GM20000 (cell line): ENCODE measurements at regions not wholly inside any gene's neighbourhood (a gene's known extent, or its start where the extent isn't known, plus 50 kb on each side); places are given as distances from the start of the nearest gene placed in this dataset.

ENCODE experiments used
- DNase-seq: peaks from one replicate; pipeline ENCODE4 v3.0.0; 2012; ENCODE audit warnings: low spot score
- TF ChIP-seq, protein P1 (sequence below): IDR thresholded peaks from 2 replicates; pipeline ENCODE4 v1.5.1; 2012; ENCODE audit warnings: mild to moderate bottlenecking, control low read depth; ENCODE audit errors: extremely low read depth, missing control alignments

- TF ChIP-seq, protein P1, sequence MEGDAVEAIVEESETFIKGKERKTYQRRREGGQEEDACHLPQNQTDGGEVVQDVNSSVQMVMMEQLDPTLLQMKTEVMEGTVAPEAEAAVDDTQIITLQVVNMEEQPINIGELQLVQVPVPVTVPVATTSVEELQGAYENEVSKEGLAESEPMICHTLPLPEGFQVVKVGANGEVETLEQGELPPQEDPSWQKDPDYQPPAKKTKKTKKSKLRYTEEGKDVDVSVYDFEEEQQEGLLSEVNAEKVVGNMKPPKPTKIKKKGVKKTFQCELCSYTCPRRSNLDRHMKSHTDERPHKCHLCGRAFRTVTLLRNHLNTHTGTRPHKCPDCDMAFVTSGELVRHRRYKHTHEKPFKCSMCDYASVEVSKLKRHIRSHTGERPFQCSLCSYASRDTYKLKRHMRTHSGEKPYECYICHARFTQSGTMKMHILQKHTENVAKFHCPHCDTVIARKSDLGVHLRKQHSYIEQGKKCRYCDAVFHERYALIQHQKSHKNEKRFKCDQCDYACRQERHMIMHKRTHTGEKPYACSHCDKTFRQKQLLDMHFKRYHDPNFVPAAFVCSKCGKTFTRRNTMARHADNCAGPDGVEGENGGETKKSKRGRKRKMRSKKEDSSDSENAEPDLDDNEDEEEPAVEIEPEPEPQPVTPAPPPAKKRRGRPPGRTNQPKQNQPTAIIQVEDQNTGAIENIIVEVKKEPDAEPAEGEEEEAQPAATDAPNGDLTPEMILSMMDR, result no peak
- no peak for DNase-seq
Observed at GRCh38 chr9:88635151-88635550, 100.2 kb downstream of the NXNL2 start.

DNA sequence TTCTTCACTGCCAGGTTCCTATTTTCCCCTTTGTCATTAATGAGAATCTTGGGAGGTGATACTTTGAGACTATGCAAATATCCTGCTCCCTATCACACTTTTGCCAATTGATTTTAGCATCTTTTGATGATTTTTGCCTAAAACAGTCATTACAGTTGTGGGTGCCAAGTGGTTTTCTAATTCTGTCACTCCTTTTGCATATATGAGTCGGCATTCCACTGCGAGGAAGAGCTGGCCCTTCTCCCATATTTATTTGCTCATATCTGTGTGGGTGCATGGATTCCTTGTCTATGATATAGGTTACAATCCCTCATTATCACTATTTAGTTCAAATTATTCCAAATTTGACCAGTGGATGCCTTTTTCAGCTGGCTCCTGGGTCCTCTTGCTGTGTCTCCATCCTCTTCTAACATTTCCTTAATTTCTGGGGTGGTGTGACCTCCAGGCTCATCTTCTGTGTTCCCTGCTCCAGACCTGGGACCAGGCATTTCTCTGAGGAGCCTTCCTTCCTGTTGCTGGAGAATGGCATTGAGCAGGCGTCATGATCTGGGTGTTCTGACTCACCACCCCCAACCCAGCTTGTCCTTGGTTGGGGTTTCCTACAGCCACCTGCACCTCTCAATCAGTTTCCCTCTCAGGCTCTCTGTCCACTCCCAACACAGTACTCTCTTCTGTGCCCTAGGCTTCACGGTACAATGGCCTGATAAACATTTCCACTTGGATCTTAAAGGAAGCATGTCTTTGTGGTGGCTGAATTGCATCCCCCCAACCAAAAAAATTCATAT, 106.7 kb downstream of the NXNL2 start:
- TF ChIP-seq, protein P1, result no peak
- DNase-seq, result no peak

DNA sequence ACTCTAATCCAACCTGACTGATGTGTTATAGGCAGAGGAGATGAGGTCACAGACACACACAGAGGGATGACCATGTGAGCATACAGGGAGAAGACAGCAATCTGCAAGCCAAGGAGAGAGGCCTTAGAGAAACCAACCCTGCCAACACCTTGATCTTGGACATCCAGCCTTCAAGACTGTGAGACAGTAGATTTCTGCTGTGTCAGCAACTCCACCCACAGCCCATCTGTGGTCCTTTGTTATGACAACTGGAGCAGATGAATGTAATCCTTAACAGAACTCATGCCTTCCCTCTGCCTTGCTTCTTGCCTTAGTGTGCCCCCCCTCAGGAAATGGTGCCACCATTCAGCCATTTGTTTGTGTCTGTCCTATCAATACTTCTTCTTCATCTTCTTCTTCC, 107.4 kb downstream of the NXNL2 start:
- no peak for DNase-seq
- TF ChIP-seq, protein P1, result no peak

DNA sequence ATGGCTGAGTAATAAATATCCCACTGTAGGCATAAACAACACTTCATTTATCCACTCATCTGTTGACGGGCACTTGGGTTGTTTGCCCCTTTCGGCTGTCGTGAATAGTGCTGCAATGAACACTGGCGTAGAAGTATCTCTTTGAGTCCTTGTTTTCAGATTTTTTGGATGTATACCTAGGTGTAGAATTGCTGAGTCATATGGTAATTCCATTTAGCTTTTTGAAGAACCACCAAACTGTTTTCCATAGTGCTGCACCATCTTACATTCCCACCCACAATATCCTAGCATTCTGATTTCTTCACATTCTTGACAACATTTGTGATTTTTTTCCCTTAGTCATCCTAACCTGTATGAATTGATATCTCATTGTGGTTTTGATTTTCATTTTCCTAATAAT, 109.0 kb downstream of the NXNL2 start:
- TF ChIP-seq, protein P1, result no peak

DNA sequence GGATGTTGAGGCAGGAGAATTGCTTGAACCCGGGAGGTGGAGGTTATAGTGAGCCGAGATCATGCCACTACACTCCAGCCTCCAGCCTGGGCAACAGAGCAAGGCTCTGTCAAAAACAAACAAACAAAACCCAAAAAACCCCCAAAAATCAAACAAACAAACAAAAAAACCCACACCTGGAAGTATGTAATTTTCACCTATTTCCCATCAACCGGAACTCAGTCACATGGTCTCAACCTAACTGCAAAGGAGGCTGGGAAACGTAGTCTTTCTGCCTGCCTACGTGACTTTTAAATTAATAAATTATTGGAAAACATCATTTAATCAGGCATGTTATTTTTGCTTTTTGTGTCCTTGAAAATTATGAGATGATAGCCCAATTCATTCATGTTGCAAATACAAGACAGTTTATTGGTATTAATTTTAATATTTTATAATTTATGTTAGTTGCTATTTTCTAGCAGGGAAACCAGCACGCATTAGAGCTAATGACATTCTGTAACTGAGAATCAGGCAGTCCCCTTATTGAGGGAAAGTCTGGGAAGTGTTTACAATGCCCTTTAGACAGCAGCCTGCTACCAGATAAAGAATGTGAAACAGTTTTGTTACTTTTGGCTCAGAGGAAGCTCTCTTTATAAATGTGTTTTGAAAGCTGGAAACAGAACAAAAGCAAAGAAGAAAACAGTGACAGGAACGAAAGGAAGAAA, 110.3 kb downstream of the NXNL2 start:
- DNase-seq, result no peak

More for the DNA sequence above, 109.0 kb downstream of the NXNL2 start:
- DNase-seq, result no peak

DNA sequence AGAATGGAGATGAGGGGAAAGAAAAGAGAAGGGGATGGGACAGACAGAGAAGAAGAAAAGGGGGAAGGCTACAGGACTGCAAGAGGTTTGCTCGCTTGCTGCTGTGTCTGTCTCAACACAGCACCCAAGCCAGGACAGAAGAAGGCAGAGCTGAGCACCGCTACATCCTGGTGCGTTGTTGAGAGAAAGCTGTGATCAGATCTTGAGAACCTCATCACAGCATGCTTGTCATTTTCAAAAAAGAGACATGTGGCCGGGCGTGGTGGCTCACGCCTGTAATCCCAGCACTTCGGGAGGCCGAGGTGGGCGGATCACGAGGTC, 110.9 kb downstream of the NXNL2 start:
- no peak for DNase-seq
- TF ChIP-seq, protein P1, result no peak

More for the DNA sequence above, 110.3 kb downstream of the NXNL2 start:
- TF ChIP-seq, protein P1, result no peak

- no peak for DNase-seq
- TF ChIP-seq, protein P1, result no peak
Observed at GRCh38 chr9:88646539-88647300, 111.7 kb downstream of the NXNL2 start.
